ENCODE measurements at regions not wholly inside any gene's neighbourhood (a gene's known extent, or its start where the extent isn't known, plus 50 kb on each side); places are given as distances from the start of the nearest gene placed in this dataset.

GRCh38 chr14:75361751-75362433 is 65.9 kb upstream of the JDP2 start:
- ATAC-seq (peak; percentile 37 to 53), DNase-seq (peak in 1 of 2 donors; percentile 56)
- H3K4me1 ChIP-seq = peaks cover 0 to 3% of the 10 kb centered on the region in 2 donors
- no peaks in the 10 kb centered on the region for H3K9me3 ChIP-seq
- no peak overlapping the region for H3K4me3 ChIP-seq
- H3K36me3 ChIP-seq = no peaks in the 10 kb centered on the region
- in situ Hi-C loops (cut with MboI; ENCODE audit: low sequenced_read_pairs in 4 of 4) (no loop called here), intact Hi-C loops (cut with DNase I; ENCODE audit: low total_unique reads) (no loop called here)
- peak overlapping the region; percentile 35 to 55 (median 44) for H3K27ac ChIP-seq
- no peak for TF ChIP-seq POLR2A (IDR thresholded peaks at IDR 0.05)
- TF ChIP-seq CTCF (IDR thresholded peaks at IDR 0.05 in 4 of 5, conservative IDR thresholded peaks at IDR 0.05 in 1 of 5) = no peak
- H3K27me3 ChIP-seq = no peaks in the 10 kb centered on the region

GRCh38 chr14:75363130-75363529 is 64.7 kb upstream of the JDP2 start:
- in situ Hi-C loops (cut with MboI; ENCODE audit: low sequenced_read_pairs in 4 of 4) (no loop called here), intact Hi-C loops (cut with DNase I; ENCODE audit: low total_unique reads) (no loop called here)
- Histone ChIP-seq H3K4me3 (no peak overlapping the region), H3K36me3 (no peaks in the 10 kb centered on the region), H3K27me3 (no peaks in the 10 kb centered on the region), H3K27ac (peak overlapping the region; percentile 23 to 55 (median 37)), H3K9me3 (no peaks in the 10 kb centered on the region), H3K4me1 (peaks cover 4 to 8% of the 10 kb centered on the region in 2 donors)
- DNase-seq = no peak
- peak in 1 of 2 donors; percentile 22 for ATAC-seq
- TF ChIP-seq CTCF (IDR thresholded peaks at IDR 0.05 in 4 of 5, conservative IDR thresholded peaks at IDR 0.05 in 1 of 5) (no peak), POLR2A (IDR thresholded peaks at IDR 0.05) (no peak)

GRCh38 chr14:75363570-75364227 is 64.1 kb upstream of the JDP2 start:
- intact Hi-C loops (cut with DNase I; ENCODE audit: low total_unique reads) (no loop called here), in situ Hi-C loops (cut with MboI; ENCODE audit: low sequenced_read_pairs in 4 of 4) (no loop called here)
- DNase-seq (peak in 1 of 2 donors; percentile 63), ATAC-seq (peak; percentile 56 to 60)
- H3K27ac ChIP-seq = peak overlapping the region; percentile 23 to 55 (median 37)
- no peaks in the 10 kb centered on the region for H3K27me3 ChIP-seq
- peaks cover 4 to 8% of the 10 kb centered on the region in 2 donors for H3K4me1 ChIP-seq
- H3K36me3 ChIP-seq = no peaks in the 10 kb centered on the region
- no peaks in the 10 kb centered on the region for H3K9me3 ChIP-seq
- H3K4me3 ChIP-seq = no peak overlapping the region
- TF ChIP-seq POLR2A (IDR thresholded peaks at IDR 0.05) (no peak), CTCF (IDR thresholded peaks at IDR 0.05 in 4 of 5, conservative IDR thresholded peaks at IDR 0.05 in 1 of 5) (no peak)

- H3K36me3 ChIP-seq = no peaks in the 10 kb centered on the region
- H3K4me3 ChIP-seq = no peak overlapping the region
- no peaks in the 10 kb centered on the region for H3K9me3 ChIP-seq
- intact Hi-C loops (cut with DNase I; ENCODE audit: low total_unique reads) (no loop called here), in situ Hi-C loops (cut with MboI; ENCODE audit: low sequenced_read_pairs in 4 of 4) (no loop called here)
- no peaks in the 10 kb centered on the region for H3K27me3 ChIP-seq
- H3K4me1 ChIP-seq = peaks cover 12 to 15% of the 10 kb centered on the region in 2 donors
- no peak for ATAC-seq
- TF ChIP-seq CTCF (IDR thresholded peaks at IDR 0.05 in 4 of 5, conservative IDR thresholded peaks at IDR 0.05 in 1 of 5) (no peak), POLR2A (IDR thresholded peaks at IDR 0.05) (no peak)
- DNase-seq = no peak
- H3K27ac ChIP-seq = no peak overlapping the region
Observed at GRCh38 chr14:75365116-75365515, 62.7 kb upstream of the JDP2 start.

Measured in gastrocnemius medialis (tissue), 4 donors.